Neural progenitor cell (in vitro differentiated cells): ENCODE measurements at regions not wholly inside any gene's neighbourhood (a gene's known extent, or its start where the extent isn't known, plus 50 kb on each side); places are given as distances from the start of the nearest gene placed in this dataset.
"Not testable (repeated sequence)": the region's sequence is repeated elsewhere in the genome, so short reads cannot be mapped to it uniquely, and the experiment has no call there.

ENCODE experiments used
- DNase-seq: peaks from one replicate; pipeline ENCODE4 v3.0.0-alpha.2; 2016; ENCODE audit warnings: low spot score
- H2AFZ ChIP-seq: fragments of 200-600 bp; sonication (generic); replicated peaks from 2 replicates; pipeline ENCODE4 v1.6.1; 2016; ENCODE audit warnings: antibody characterized with exemption
- H3F3A ChIP-seq: fragments of 200-600 bp; sonication (generic); 2 replicates; pipeline ENCODE4 v1.6.1; 2016; ENCODE audit warnings: antibody characterized with exemption, low read depth
- H3K27ac ChIP-seq: fragments of 200-600 bp; sonication (generic); 2 replicates; pipeline ENCODE4 v1.5.1; 2016; ENCODE audit warnings: mild to moderate bottlenecking
- H3K27me3 ChIP-seq: fragments of 200-600 bp; sonication (generic); 2 replicates; pipeline ENCODE4 v1.6.1; 2016; ENCODE audit warnings: mild to moderate bottlenecking, moderate library complexity
- H3K36me3 ChIP-seq: fragments of 200-600 bp; sonication (generic); 2 replicates; pipeline ENCODE4 v1.5.1; 2016
- H3K4me1 ChIP-seq: fragments of 200-600 bp; sonication (generic); 2 replicates; pipeline ENCODE4 v1.6.1; 2016; ENCODE audit warnings: mixed run types
- H3K4me2 ChIP-seq: fragments of 200-600 bp; sonication (generic); 2 replicates; pipeline ENCODE4 v1.6.1; 2016
- H3K4me3 ChIP-seq: fragments of 200-600 bp; sonication (generic); 2 replicates; pipeline ENCODE4 v1.5.1; 2016
- H3K79me2 ChIP-seq: fragments of 200-600 bp; sonication (generic); 2 replicates; pipeline ENCODE4 v1.6.1; 2016; ENCODE audit warnings: low read depth
- H3K9ac ChIP-seq: fragments of 200-600 bp; sonication (generic); 2 replicates; pipeline ENCODE4 v1.6.1; 2016
- H3K9me3 ChIP-seq: fragments of 200-600 bp; sonication (generic); 2 replicates; pipeline ENCODE4 v1.5.1; 2016; ENCODE audit warnings: low read depth
- H4K20me1 ChIP-seq: fragments of 200-600 bp; sonication (generic); 2 replicates; pipeline ENCODE4 v1.6.1; 2016; ENCODE audit warnings: low read depth
- H3K27ac Mint-ChIP-seq: 3 replicates; pipeline ENCODE4 v1.8.0; 2021; ENCODE audit warnings: mixed read lengths
- H3K27me3 Mint-ChIP-seq: 2 replicates; pipeline ENCODE4 v1.8.0; 2022; ENCODE audit warnings: low read depth, mild to moderate bottlenecking, inconsistent platforms, moderate library complexity, mixed read lengths; ENCODE audit not compliant: insufficient read depth
- H3K36me3 Mint-ChIP-seq: 3 replicates; pipeline ENCODE4 v1.8.0; 2021; ENCODE audit warnings: mixed read lengths
- H3K4me1 Mint-ChIP-seq: 3 replicates; pipeline ENCODE4 v1.8.0; 2021; ENCODE audit warnings: mixed read lengths
- H3K4me3 Mint-ChIP-seq: 3 replicates; pipeline ENCODE4 v1.8.0; 2021; ENCODE audit warnings: mild to moderate bottlenecking, moderate library complexity, mixed read lengths
- H3K9me3 Mint-ChIP-seq: 3 replicates; pipeline ENCODE4 v1.8.0; 2020; ENCODE audit warnings: mixed read lengths
- EZH2 ChIP-seq: fragments of 200-600 bp; sonication (generic); IDR thresholded peaks from 2 replicates; pipeline ENCODE4 v1.6.1; 2017; ENCODE audit warnings: antibody characterized with exemption, mild to moderate bottlenecking, moderate library complexity
- EZH2phosphoT487 ChIP-seq: fragments of 200-600 bp; sonication (generic); IDR thresholded peaks from 2 replicates; pipeline ENCODE4 v1.6.1; 2017; ENCODE audit warnings: antibody characterized with exemption
- TF ChIP-seq, protein P1 (sequence below): fragments of 200-600 bp; sonication (generic); IDR thresholded peaks from 2 replicates; pipeline ENCODE4 v1.5.1; 2017; ENCODE audit warnings: antibody characterized with exemption, mild to moderate bottlenecking

DNA sequence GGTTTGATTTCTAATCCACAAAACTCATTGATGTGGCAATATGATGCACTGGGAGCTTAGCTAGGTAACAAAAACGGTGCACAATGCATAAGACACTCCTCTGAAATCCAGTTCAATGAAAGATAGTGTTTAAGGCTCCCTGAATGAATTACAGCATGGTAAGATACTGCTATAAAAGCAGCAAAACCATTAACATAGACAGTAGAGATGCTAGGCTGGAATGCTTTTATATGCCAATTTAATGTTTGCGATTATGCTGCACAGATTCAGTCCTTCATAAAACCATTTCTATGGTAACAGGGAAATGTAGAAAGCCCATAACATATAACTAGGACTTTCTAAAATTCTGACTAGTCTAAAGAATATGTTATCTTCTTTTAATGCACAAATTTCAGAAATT lies 180.8 kb upstream of the NUDT12 start:
- no peaks in the 10 kb centered on the region for H3K36me3 ChIP-seq
- H3K4me2 ChIP-seq: no peak overlapping the region
- no peaks in the 10 kb centered on the region for H3K27me3 Mint-ChIP-seq
- H3K79me2 ChIP-seq: no peaks in the 10 kb centered on the region
- no peaks in the 10 kb centered on the region for H4K20me1 ChIP-seq
- no peak for TF ChIP-seq EZH2phosphoT487
- TF ChIP-seq EZH2: no peak
- TF ChIP-seq, protein P1, sequence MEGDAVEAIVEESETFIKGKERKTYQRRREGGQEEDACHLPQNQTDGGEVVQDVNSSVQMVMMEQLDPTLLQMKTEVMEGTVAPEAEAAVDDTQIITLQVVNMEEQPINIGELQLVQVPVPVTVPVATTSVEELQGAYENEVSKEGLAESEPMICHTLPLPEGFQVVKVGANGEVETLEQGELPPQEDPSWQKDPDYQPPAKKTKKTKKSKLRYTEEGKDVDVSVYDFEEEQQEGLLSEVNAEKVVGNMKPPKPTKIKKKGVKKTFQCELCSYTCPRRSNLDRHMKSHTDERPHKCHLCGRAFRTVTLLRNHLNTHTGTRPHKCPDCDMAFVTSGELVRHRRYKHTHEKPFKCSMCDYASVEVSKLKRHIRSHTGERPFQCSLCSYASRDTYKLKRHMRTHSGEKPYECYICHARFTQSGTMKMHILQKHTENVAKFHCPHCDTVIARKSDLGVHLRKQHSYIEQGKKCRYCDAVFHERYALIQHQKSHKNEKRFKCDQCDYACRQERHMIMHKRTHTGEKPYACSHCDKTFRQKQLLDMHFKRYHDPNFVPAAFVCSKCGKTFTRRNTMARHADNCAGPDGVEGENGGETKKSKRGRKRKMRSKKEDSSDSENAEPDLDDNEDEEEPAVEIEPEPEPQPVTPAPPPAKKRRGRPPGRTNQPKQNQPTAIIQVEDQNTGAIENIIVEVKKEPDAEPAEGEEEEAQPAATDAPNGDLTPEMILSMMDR: no peak
- no peak overlapping the region for H3K9ac ChIP-seq
- H3K36me3 Mint-ChIP-seq: no peaks in the 10 kb centered on the region
- H3K4me1 Mint-ChIP-seq: peaks cover 21% of the 10 kb centered on the region
- peak overlapping the region; percentile 48 for H3K27ac Mint-ChIP-seq
- no peak overlapping the region for H2AFZ ChIP-seq
- no peaks in the 10 kb centered on the region for H3K27me3 ChIP-seq
- H3F3A ChIP-seq: no peaks in the 10 kb centered on the region
- H3K4me3 Mint-ChIP-seq: no peak overlapping the region
- H3K4me1 ChIP-seq: no peaks in the 10 kb centered on the region
- DNase-seq: no peak
- H3K27ac ChIP-seq: no peak overlapping the region
- no peaks in the 10 kb centered on the region for H3K9me3 Mint-ChIP-seq
- H3K4me3 ChIP-seq: no peak overlapping the region
- H3K9me3 ChIP-seq: no peaks in the 10 kb centered on the region

DNA sequence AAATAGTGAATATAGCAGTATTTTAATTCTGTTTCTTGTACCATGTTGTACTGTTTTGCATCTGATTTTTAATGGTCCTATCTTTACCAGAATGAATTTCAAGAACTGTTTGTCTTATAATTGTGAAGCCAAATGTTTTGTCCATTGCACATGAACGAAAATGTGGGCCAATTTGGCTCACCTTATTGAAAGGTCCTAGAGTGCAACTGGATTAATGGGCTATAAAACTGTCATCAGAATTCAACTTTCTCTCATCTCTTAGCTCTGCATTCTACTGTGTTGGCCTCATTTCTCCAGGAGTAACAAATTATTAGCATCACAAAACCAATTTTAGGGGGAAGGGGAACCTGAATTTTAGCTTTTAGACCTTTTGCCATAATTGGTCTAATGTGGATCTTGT lies 179.4 kb upstream of the NUDT12 start:
- no peak overlapping the region for H2AFZ ChIP-seq
- H3K27me3 Mint-ChIP-seq: no peaks in the 10 kb centered on the region
- DNase-seq: no peak
- H4K20me1 ChIP-seq: no peaks in the 10 kb centered on the region
- no peak overlapping the region for H3K4me2 ChIP-seq
- H3K36me3 Mint-ChIP-seq: no peaks in the 10 kb centered on the region
- no peak overlapping the region for H3K9ac ChIP-seq
- H3K4me3 ChIP-seq: no peak overlapping the region
- TF ChIP-seq, protein P1: no peak
- TF ChIP-seq EZH2phosphoT487 (no peak), EZH2 (no peak)
- H3K27me3 ChIP-seq: no peaks in the 10 kb centered on the region
- H3K4me3 Mint-ChIP-seq: no peak overlapping the region
- H3K9me3 ChIP-seq: no peaks in the 10 kb centered on the region
- peaks cover 21% of the 10 kb centered on the region for H3K4me1 Mint-ChIP-seq
- no peaks in the 10 kb centered on the region for H3K79me2 ChIP-seq
- H3K36me3 ChIP-seq: no peaks in the 10 kb centered on the region
- no peak overlapping the region for H3K27ac ChIP-seq
- no peaks in the 10 kb centered on the region for H3K4me1 ChIP-seq
- H3F3A ChIP-seq: no peaks in the 10 kb centered on the region
- no peaks in the 10 kb centered on the region for H3K9me3 Mint-ChIP-seq
- no peak overlapping the region for H3K27ac Mint-ChIP-seq

DNA sequence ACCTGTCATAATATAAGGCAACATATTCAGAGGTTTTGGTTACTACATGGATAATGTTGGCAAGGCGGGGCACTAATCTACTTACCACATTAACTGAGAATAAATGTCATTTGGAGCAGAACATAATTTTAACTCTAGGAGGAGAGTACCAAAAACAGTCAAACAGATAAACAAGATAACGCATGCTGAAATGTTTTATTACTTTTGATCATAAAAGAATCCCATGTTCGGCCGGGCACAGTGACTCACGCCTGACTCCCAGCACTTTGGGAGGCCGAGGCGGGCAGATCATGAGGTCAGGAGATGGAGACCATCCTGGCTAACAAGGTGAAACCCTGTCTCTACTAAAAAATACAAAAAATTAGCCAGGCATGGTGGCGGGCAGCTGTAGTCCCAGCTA lies 173.8 kb upstream of the NUDT12 start:
- H3K4me1 Mint-ChIP-seq, H3K4me1 ChIP-seq, H3K27me3 Mint-ChIP-seq, H3F3A ChIP-seq, H3K9ac ChIP-seq, H2AFZ ChIP-seq, H4K20me1 ChIP-seq, H3K9me3 Mint-ChIP-seq, H3K4me3 Mint-ChIP-seq, H3K4me3 ChIP-seq, DNase-seq, H3K4me2 ChIP-seq, H3K27ac ChIP-seq, H3K36me3 Mint-ChIP-seq, H3K36me3 ChIP-seq, H3K9me3 ChIP-seq, H3K27ac Mint-ChIP-seq, H3K27me3 ChIP-seq, H3K79me2 ChIP-seq: not testable (repeated sequence)

DNA sequence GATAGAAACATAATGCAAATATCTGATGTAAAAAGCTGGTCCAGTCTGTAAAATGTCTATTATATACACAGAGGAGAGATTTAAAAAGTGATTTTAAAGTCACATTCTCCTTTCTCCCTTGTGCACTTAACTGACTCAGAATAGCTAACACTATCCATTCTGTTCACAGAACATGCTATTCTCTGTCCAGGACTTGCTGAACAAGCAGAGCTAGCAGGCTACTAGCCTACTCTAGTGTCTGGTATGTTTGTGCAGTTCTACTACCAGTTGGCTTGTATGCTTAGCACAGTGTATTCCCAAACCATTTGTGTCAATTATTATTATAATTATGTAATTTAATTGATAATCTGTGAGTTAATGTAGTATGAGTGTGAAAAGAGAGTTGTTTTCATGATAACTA lies 161.7 kb upstream of the NUDT12 start:
- Histone ChIP-seq H3K9me3 (no peaks in the 10 kb centered on the region), H3K27me3 (no peaks in the 10 kb centered on the region), H3F3A (no peaks in the 10 kb centered on the region), H2AFZ (no peak overlapping the region), H3K79me2 (no peaks in the 10 kb centered on the region), H3K4me1 (no peaks in the 10 kb centered on the region), H3K4me2 (no peak overlapping the region), H3K36me3 (no peaks in the 10 kb centered on the region), H3K27ac (no peak overlapping the region), H3K9ac (no peak overlapping the region), H4K20me1 (no peaks in the 10 kb centered on the region), H3K4me3 (no peak overlapping the region)
- Mint-ChIP-seq H3K36me3 (peaks cover 3% of the 10 kb centered on the region), H3K4me3 (no peak overlapping the region), H3K27ac (no peak overlapping the region), H3K27me3 (no peaks in the 10 kb centered on the region), H3K4me1 (no peaks in the 10 kb centered on the region), H3K9me3 (peaks cover 21% of the 10 kb centered on the region)
- DNase-seq: no peak
- TF ChIP-seq EZH2phosphoT487 (no peak), EZH2 (no peak)
- TF ChIP-seq, protein P1: no peak
